ENCODE measurements at regions not wholly inside any gene's neighbourhood (a gene's known extent, or its start where the extent isn't known, plus 50 kb on each side); places are given as distances from the start of the nearest gene placed in this dataset.

GRCh38 chr1:143748906-143749305, 222.9 kb downstream of the FAM72C start:
- Histone ChIP-seq H3K27ac (ENCODE audit: extremely low read length, insufficient read depth, low read length) (no peak overlapping the region), H2AFZ (ENCODE audit: low read length) (no peak overlapping the region), H3K4me3 (replicated peaks in 1 of 3; ENCODE audit: insufficient read depth in 1 of 3, low read depth in 2 of 3, low read length in 3 of 3) (no peak overlapping the region), H4K20me1 (ENCODE audit: insufficient read depth, low read length) (no peaks in the 10 kb centered on the region), H3K79me2 (ENCODE audit: insufficient read depth, low read length) (no peaks in the 10 kb centered on the region), H3K9me3 (ENCODE audit: low read length) (no peaks in the 10 kb centered on the region), H3K4me2 (ENCODE audit: low read depth, low read length) (no peak overlapping the region), H3K27me3 (ENCODE audit: control insufficient read depth in 1 of 2, insufficient read depth in 2 of 2, low read length in 2 of 2) (no peaks in the 10 kb centered on the region; a peak in 1 of 5 replicates), H3K4me1 (ENCODE audit: insufficient read depth, low read length) (no peaks in the 10 kb centered on the region), H3K9ac (ENCODE audit: insufficient read depth, low read depth, low read length) (no peak overlapping the region), H3K36me3 (replicated peaks in 1 of 2; ENCODE audit: control insufficient read depth in 1 of 2, insufficient read depth in 2 of 2, low read length in 2 of 2) (no peaks in the 10 kb centered on the region)
- 0% methylated on average over 3 of the region's 3 CpGs for WGBS (ENCODE audit: low lambda C conversion rate)
- FAIRE-seq (no peak), ATAC-seq (no peak), DNase-seq (ENCODE audit: low spot score) (no peak)
- no TSS peak for BruUV-seq (replicated peaks)
- intact Hi-C loops (cut with micrococcal nuclease; ENCODE audit: unreplicated experiment) (no loop called here), in situ Hi-C loops (cut with HindIII; ENCODE audit: extremely low pct_ligation_motif_present, low pct_unique_long_range_greater_than_20kb) (no loop called here)
- ChIA-PET POLR2A (no interaction called here), CTCF (ENCODE audit: low intra/inter-chr PET ratio, low total read pairs) (no interaction called here)
- TF ChIP-seq KDM2A (CRISPR knock-in tag; IDR thresholded peaks at IDR 0.05; ENCODE audit: borderline replicate concordance, low read depth), result no peak
- TF ChIP-seq ZNF713 (CRISPR knock-in tag; IDR thresholded peaks at IDR 0.05), result no peak
- no peak for TF ChIP-seq REXO4 (CRISPR knock-in tag; IDR thresholded peaks at IDR 0.05; ENCODE audit: borderline replicate concordance)
- no peak for TF ChIP-seq ATRX (CRISPR knock-in tag; IDR thresholded peaks at IDR 0.05; ENCODE audit: borderline replicate concordance)
- no peak for TF ChIP-seq ZNF619 (CRISPR knock-in tag; IDR thresholded peaks at IDR 0.05)
- TF ChIP-seq PITX1 (CRISPR knock-in tag; IDR thresholded peaks at IDR 0.05), result no peak
- no peak for TF ChIP-seq PATZ1 (CRISPR knock-in tag; IDR thresholded peaks at IDR 0.05)
- no peak for TF ChIP-seq REL (CRISPR knock-in tag; conservative IDR thresholded peaks at IDR 0.05)
- TF ChIP-seq MXD3 (CRISPR knock-in tag; IDR thresholded peaks at IDR 0.05), result no peak
- no peak for TF ChIP-seq SOX6 (IDR thresholded peaks at IDR 0.05)
- TF ChIP-seq SOX6 (CRISPR knock-in tag; IDR thresholded peaks at IDR 0.05), result no peak
